ENCODE measurements at regions not wholly inside any gene's neighbourhood (a gene's known extent, or its start where the extent isn't known, plus 50 kb on each side); places are given as distances from the start of the nearest gene placed in this dataset.

DNA sequence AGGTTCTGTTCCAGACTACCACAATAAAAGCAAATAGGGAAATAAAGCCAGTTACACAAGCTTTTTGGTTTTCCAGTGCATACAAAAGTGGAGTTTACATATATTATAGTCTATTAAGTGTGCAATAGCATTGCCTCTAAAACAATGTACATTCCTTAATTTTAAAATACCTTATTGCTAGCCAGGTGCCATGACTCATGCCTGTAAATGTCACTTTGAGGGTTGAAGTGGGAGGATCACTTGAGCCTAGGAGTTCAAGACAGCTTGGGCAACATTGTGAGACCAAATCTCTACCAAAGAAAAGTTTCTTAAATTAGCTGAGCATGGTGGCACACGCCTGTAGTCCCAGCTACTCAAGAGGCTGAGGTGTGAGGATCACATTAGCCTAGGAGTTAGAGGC, 52.9 kb upstream of the IMP4 start:
- no peaks in the 10 kb centered on the region for H3K36me3 Mint-ChIP-seq (ENCODE audit: low read depth)
- peaks cover 39% of the 10 kb centered on the region for H3K27me3 Mint-ChIP-seq (ENCODE audit: insufficient read depth)
- Histone ChIP-seq H3K27me3 (ENCODE audit: control insufficient read depth, insufficient read depth, low read length, poor library complexity, severe bottlenecking) (no peaks in the 10 kb centered on the region), H3K4me3 (ENCODE audit: low read length) (no peak overlapping the region), H3K9me3 (ENCODE audit: control insufficient read depth, low read length) (no peaks in the 10 kb centered on the region), H3K9ac (ENCODE audit: extremely low read depth, low read length, poor library complexity, severe bottlenecking) (no peak overlapping the region), H3K27ac (ENCODE audit: low read depth, low read length) (no peak overlapping the region), H3K36me3 (ENCODE audit: control insufficient read depth, insufficient read depth, low read length) (no peaks in the 10 kb centered on the region), H3K4me1 (ENCODE audit: control insufficient read depth, insufficient read depth, low read length) (no peaks in the 10 kb centered on the region)
- H3K9me3 Mint-ChIP-seq, result no peaks in the 10 kb centered on the region
- H3K4me1 Mint-ChIP-seq, result peaks cover 14% of the 10 kb centered on the region
- H3K27ac Mint-ChIP-seq, result no peak overlapping the region
- 96 to 100% methylated on average over 1 of the region's 1 CpG for WGBS, 2 experiments (ENCODE audit: insufficient coverage in 1 of 2, insufficient read length in 1 of 2)
- H3K4me3 Mint-ChIP-seq, result no peak overlapping the region
- DNase-seq, result no peak
- TF ChIP-seq, protein P1, sequence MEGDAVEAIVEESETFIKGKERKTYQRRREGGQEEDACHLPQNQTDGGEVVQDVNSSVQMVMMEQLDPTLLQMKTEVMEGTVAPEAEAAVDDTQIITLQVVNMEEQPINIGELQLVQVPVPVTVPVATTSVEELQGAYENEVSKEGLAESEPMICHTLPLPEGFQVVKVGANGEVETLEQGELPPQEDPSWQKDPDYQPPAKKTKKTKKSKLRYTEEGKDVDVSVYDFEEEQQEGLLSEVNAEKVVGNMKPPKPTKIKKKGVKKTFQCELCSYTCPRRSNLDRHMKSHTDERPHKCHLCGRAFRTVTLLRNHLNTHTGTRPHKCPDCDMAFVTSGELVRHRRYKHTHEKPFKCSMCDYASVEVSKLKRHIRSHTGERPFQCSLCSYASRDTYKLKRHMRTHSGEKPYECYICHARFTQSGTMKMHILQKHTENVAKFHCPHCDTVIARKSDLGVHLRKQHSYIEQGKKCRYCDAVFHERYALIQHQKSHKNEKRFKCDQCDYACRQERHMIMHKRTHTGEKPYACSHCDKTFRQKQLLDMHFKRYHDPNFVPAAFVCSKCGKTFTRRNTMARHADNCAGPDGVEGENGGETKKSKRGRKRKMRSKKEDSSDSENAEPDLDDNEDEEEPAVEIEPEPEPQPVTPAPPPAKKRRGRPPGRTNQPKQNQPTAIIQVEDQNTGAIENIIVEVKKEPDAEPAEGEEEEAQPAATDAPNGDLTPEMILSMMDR (conservative IDR thresholded peaks at IDR 0.05), result no peak

DNA sequence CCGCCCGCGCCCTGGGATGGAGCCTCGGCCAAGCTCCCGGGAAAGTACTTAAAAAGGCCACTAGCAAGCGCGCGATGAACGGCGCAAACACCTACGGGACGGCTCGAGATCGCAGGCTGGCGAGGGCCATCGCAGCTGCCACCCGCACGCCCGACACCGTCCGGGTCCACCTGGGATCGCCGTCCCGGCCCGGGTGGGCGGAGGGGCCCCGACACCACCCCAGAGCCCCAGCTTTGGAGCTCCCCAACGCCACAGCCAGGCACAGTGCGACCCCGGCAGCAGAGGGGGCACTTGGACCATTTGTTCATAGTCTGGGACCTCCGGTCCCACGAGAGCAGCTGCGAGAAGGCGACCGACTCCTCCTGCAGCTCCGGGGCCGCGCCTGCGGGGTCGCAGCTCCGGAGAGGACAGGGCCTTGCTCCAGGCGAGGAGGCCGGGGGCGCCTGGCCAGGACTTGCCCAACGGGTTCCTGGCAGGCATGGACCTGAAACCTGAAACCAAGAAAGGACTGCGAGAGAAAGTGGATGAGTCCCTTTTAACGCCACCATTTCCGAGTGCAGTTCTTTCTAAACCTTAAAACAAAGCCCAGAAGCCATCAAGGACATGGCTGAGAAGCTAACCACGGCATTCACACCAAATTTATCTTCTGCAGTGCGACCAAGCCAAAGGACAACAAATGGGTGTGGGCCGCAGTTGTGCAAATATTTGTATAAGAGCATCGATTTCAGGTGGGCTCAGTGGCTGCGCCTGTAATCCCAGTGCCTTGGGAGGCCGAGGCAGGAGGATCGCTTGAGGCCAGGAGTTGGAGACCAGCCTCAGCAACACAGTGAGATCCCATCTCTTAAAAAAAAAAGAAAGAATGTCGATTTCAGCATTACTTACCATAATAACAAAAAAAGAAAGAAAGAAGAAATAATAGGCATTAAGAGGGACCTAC, 54.0 kb upstream of the IMP4 start:
- no peak overlapping the region for H3K9ac ChIP-seq (ENCODE audit: extremely low read depth, low read length, poor library complexity, severe bottlenecking)
- peaks cover 28% of the 10 kb centered on the region for H3K27me3 Mint-ChIP-seq (ENCODE audit: insufficient read depth)
- peak; percentile 91 for DNase-seq
- H3K4me1 ChIP-seq (ENCODE audit: control insufficient read depth, insufficient read depth, low read length), result no peaks in the 10 kb centered on the region
- no peaks in the 10 kb centered on the region for H3K36me3 Mint-ChIP-seq (ENCODE audit: low read depth)
- no peaks in the 10 kb centered on the region for H3K36me3 ChIP-seq (ENCODE audit: control insufficient read depth, insufficient read depth, low read length)
- H3K4me3 Mint-ChIP-seq, result peak overlapping the region; percentile 18
- no peak overlapping the region for H3K27ac ChIP-seq (ENCODE audit: low read depth, low read length)
- TF ChIP-seq, protein P1 (conservative IDR thresholded peaks at IDR 0.05), result peak; percentile 71
- H3K9me3 Mint-ChIP-seq, result no peaks in the 10 kb centered on the region
- 93 to 95% methylated on average over 25 to 55 of the region's 56 CpGs for WGBS, 2 experiments (ENCODE audit: insufficient coverage in 1 of 2, insufficient read length in 1 of 2)
- H3K27me3 ChIP-seq (ENCODE audit: control insufficient read depth, insufficient read depth, low read length, poor library complexity, severe bottlenecking), result no peaks in the 10 kb centered on the region
- H3K9me3 ChIP-seq (ENCODE audit: control insufficient read depth, low read length), result no peaks in the 10 kb centered on the region
- no peak overlapping the region for H3K27ac Mint-ChIP-seq
- peaks cover 14% of the 10 kb centered on the region for H3K4me1 Mint-ChIP-seq
- no peak overlapping the region for H3K4me3 ChIP-seq (ENCODE audit: low read length)

DNA sequence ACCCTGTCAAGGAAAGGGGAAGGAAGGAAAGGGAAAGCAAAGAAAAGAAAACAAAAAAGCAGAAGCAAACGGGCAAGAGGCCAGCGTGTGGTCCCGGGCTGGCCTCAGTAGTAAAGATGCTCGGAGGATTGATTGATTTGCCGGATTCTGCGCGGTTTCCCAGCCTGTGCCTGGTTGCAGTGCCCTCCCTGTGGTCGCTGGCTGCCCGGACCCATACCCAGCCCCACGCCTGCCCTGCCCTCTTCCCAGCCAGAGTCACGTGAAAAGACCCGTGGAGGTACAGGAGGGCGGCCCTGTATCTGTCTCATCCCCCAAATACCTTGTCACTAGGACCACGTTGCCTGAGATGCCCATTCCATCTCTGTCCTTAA, 55.1 kb upstream of the IMP4 start:
- H3K9ac ChIP-seq (ENCODE audit: extremely low read depth, low read length, poor library complexity, severe bottlenecking), result no peak overlapping the region
- H3K27ac ChIP-seq (ENCODE audit: low read depth, low read length), result no peak overlapping the region
- no peaks in the 10 kb centered on the region for H3K27me3 ChIP-seq (ENCODE audit: control insufficient read depth, insufficient read depth, low read length, poor library complexity, severe bottlenecking)
- no peaks in the 10 kb centered on the region for H3K4me1 ChIP-seq (ENCODE audit: control insufficient read depth, insufficient read depth, low read length)
- H3K4me3 Mint-ChIP-seq, result no peak overlapping the region
- 92 to 96% methylated on average over 10 to 14 of the region's 14 CpGs for WGBS, 2 experiments (ENCODE audit: insufficient coverage in 1 of 2, insufficient read length in 1 of 2)
- H3K36me3 ChIP-seq (ENCODE audit: control insufficient read depth, insufficient read depth, low read length), result no peaks in the 10 kb centered on the region
- TF ChIP-seq, protein P1 (conservative IDR thresholded peaks at IDR 0.05), result no peak
- H3K36me3 Mint-ChIP-seq (ENCODE audit: low read depth), result no peaks in the 10 kb centered on the region
- H3K9me3 ChIP-seq (ENCODE audit: control insufficient read depth, low read length), result no peaks in the 10 kb centered on the region
- no peak for DNase-seq
- no peak overlapping the region for H3K4me3 ChIP-seq (ENCODE audit: low read length)
- H3K9me3 Mint-ChIP-seq, result no peaks in the 10 kb centered on the region
- no peak overlapping the region for H3K27ac Mint-ChIP-seq
- peaks cover 4% of the 10 kb centered on the region for H3K4me1 Mint-ChIP-seq
- peaks cover 27% of the 10 kb centered on the region for H3K27me3 Mint-ChIP-seq (ENCODE audit: insufficient read depth)

Measured in endodermal cell (in vitro differentiated cells).